ENCODE measurements at regions not wholly inside any gene's neighbourhood (a gene's known extent, or its start where the extent isn't known, plus 50 kb on each side); places are given as distances from the start of the nearest gene placed in this dataset.

- no peak for DNase-seq (ENCODE audit: low read depth, low spot score)
Observed at GRCh38 chr2:129904532-129905446, 74.7 kb upstream of the RAB6C start.

GRCh38 chr2:129905664-129906081 lies 73.8 kb upstream of the RAB6C start:
- no peak for DNase-seq (ENCODE audit: low read depth, low spot score)

GRCh38 chr2:129906139-129906860 lies 73.2 kb upstream of the RAB6C start:
- DNase-seq (ENCODE audit: low read depth, low spot score), result no peak

GRCh38 chr2:129906861-129907235 lies 72.6 kb upstream of the RAB6C start:
- DNase-seq (ENCODE audit: low read depth, low spot score), result no peak

GRCh38 chr2:129907256-129907998 lies 72.0 kb upstream of the RAB6C start:
- DNase-seq (ENCODE audit: low read depth, low spot score), result no peak

- no peak for DNase-seq (ENCODE audit: low read depth, low spot score)
Observed at GRCh38 chr2:129908721-129909373, 70.6 kb upstream of the RAB6C start.

- no peak for DNase-seq (ENCODE audit: low read depth, low spot score)
Observed at GRCh38 chr2:129909651-129910418, 69.6 kb upstream of the RAB6C start.

GRCh38 chr2:129910446-129911362 lies 68.8 kb upstream of the RAB6C start:
- DNase-seq (ENCODE audit: low read depth, low spot score), result no peak

- DNase-seq (ENCODE audit: low read depth, low spot score), result no peak
Observed at GRCh38 chr2:129911363-129912065, 68.0 kb upstream of the RAB6C start.

- DNase-seq (ENCODE audit: low read depth, low spot score), result no peak
Observed at GRCh38 chr2:129912066-129912820, 67.2 kb upstream of the RAB6C start.

GRCh38 chr2:129912871-129913694 lies 66.4 kb upstream of the RAB6C start:
- no peak for DNase-seq (ENCODE audit: low read depth, low spot score)

- DNase-seq (ENCODE audit: low read depth, low spot score), result no peak
Observed at GRCh38 chr2:129913695-129914495, 65.6 kb upstream of the RAB6C start.

GRCh38 chr2:129914538-129915302 lies 64.7 kb upstream of the RAB6C start:
- no peak for DNase-seq (ENCODE audit: low read depth, low spot score)

- DNase-seq (ENCODE audit: low read depth, low spot score), result no peak
Observed at GRCh38 chr2:129915303-129915840, 64.1 kb upstream of the RAB6C start.

- DNase-seq (ENCODE audit: low read depth, low spot score), result no peak
Observed at GRCh38 chr2:129918604-129919003, 60.9 kb upstream of the RAB6C start.
